CD4-positive, alpha-beta T cell treated with Interleukin-1 beta for 1 hour (primary cell): ENCODE measurements at regions not wholly inside any gene's neighbourhood (a gene's known extent, or its start where the extent isn't known, plus 50 kb on each side); places are given as distances from the start of the nearest gene placed in this dataset.

Experiments
- DNase-seq, 2 donors: peaks; one replicate each; pipeline ENCODE4 v3.0.0-alpha.2; 2020 to 2022

DNA sequence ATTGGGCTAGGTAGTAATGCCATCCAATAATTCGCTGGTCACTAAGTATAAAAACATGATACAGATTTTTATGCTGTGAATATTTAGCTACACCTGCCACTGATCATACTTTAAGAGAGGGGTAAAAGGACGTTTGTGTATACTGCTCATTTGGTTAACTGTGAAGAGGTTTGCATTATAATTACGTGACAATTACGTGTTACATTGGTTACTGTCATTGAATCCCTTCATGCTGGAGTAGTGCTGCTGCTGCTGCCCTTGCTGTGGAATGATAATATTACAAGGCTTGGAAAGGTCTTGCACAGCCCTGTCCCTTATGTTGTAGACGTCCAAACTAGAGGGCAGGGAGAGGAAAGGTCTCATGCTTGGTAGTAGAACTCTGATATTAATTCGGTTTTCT is 312.2 kb upstream of the ATP2B1 start:
- no peak for DNase-seq

DNA sequence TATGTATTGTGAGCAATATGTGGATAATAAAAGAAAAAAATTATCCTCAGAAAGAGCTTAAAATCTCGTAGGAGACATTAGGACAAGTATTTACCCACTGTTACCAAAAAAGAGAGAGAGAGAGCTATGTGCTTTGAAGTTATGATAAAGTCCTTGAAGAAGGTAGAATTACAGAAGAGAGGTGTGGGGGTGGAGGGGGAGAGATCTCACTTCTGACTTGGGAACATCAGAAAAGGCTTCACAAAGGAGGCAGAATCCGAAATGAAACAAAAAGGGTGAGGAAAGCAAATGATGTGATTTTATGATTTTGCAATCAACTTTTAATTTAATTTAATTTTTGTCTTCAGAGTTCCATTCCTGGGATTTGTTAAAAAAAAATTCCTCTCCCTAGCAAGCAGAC is 311.8 kb upstream of the ATP2B1 start:
- no peak for DNase-seq

DNA sequence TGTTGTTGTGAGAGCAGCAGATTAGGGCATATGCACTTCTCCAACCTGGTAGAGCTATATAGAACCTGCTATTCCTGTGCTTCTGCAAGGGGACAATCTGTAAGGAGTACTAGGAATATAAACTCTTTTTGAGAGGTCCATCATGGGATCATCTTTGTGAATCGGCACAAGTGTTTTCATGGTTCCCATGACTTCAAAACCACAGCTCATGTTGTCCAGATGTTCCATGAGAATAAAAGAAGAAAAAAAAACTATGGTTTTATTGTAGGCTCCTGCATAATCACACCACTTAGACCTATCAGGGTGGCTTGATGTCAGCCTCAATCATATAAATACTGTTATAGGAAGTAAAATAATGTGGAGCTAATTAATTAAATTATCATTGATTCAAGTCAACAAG is 311.4 kb upstream of the ATP2B1 start:
- DNase-seq, result no peak

DNA sequence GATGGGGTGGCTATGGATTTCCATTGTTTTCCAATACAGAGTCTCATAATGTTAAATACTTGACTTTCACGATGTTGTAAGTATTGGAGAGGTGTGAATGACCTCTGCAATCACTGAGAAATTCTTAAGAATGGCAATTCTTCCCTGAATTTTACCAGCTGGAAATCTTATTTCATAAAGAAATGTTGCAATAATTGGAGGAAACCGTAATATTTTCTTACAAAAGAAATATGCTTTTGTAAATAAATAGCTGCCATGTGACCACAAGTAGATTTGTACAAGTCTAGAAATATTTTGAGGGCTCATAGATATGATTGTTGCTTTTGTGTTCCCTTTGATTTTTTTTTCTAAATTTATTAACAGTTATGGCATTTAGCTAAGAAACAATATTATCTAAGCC is 308.7 kb upstream of the ATP2B1 start:
- DNase-seq, result no peak

DNA sequence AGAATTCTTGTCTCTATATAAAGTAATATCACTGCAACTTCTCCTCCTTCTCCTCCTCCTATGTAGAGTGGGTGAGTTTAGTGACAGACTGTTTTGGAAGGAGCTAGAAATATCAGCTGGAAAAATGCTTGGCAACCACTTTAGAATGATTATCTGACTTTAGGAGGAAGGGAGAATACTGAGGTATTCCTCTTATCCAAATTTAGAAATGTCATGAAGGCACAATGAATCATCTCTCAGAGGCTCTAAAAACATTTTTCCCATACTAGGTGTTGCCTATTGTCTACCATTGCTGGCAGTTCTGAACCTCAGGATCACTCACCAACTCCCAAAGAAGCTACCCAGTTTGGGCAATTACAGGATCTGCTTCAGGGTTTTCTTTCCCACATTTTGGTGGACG is 306.6 kb upstream of the ATP2B1 start:
- no peak for DNase-seq

GRCh38 chr12:90013409-90013808 is 304.8 kb upstream of the ATP2B1 start:
- peak; percentile 22 to 38 for DNase-seq

DNA sequence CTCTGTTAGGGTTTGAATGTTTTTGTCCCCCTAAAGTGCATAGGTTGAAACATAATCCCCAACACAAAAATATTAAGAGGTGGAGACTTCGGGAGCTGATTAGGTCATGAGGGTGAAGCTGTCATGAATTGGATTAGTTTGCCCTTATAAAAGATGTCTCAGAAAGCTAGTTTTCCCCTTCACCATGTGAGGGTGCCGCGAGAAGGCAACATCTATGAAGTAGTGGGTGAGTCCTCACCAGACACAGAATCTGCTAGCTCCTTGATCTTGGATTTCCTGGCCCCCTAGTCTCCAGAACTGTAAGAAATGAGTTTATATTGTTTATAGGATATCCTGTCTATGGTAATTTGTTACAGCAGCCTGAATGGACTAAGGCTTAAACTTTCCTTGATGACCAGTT is 301.5 kb upstream of the ATP2B1 start:
- DNase-seq, result no peak

GRCh38 chr12:90008277-90008676 is 299.6 kb upstream of the ATP2B1 start:
- no peak for DNase-seq

GRCh38 chr12:90004319-90005074 is 295.9 kb upstream of the ATP2B1 start:
- DNase-seq, result no peak

DNA sequence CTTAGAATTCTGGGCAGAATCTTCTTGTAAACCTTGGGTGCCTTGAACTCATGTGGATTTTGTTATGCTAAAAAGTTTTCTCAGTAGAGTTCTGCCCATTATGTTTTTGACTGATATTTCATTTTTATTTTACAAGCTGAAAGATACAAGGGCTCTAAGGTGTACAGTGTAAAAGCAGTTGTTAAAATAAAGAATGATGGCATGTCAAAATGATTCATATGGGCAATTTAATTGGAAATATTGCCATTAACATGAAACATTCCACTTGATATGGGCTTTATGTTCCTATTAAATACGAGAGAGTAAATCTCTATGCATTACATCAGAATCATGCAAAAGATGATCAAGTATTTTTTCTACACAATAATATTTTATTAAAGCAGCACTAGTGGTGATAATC is 295.1 kb upstream of the ATP2B1 start:
- no peak for DNase-seq

DNA sequence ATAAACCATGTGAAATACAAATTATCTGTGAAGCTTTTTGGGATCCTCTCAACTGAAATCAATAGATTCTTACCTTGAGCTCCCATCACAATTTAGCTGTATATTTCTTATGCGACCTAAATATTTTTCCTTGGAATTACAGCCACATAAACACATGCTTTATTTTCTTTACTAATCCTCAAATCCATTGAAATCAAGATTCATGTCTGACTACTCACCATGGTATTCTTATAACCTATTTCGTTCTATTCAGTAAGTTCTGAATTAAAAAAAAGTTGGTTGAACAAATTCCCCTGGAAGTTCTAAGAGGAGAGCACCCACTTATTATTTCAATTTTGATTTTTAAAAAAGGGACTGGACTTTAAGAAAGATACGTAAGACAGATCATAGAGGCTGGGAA is 292.1 kb upstream of the ATP2B1 start:
- no peak for DNase-seq

DNA sequence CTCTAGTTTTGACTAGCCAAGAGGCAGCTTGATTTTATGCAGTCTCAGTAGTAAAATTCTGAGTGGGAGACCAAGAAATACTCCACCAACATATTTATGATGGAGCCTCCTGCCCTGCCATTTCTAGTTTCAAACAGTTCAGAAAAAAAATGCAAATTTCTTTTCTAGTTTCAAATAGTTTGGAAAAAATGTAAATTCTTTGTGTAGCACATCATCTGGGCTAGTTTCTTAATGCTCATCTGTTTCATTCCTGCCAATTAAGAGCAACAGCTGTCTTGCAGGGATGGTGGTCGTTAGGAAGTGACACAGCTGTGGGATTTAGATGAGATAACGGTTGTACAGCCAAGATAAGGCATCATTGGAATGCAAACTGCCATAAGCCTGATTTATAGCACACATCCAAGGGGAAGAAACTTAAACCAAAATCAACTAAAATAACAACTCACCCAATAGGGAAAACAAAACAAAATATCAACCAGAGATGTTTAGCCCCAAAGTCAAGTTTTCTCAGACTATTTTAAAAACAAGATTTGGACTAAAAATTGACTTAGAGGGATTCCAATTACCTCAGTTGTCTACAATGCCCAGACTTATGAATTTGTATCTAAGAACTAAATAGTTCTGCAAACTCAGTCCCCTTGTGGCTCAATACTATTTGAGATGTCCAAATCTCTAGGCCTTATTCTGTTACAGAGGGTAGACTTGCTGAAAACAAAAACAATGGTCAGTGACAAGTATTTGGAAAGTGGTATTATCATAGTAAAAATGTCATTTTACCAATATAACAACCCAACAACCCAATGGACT is 291.3 kb upstream of the ATP2B1 start:
- no peak for DNase-seq

DNA sequence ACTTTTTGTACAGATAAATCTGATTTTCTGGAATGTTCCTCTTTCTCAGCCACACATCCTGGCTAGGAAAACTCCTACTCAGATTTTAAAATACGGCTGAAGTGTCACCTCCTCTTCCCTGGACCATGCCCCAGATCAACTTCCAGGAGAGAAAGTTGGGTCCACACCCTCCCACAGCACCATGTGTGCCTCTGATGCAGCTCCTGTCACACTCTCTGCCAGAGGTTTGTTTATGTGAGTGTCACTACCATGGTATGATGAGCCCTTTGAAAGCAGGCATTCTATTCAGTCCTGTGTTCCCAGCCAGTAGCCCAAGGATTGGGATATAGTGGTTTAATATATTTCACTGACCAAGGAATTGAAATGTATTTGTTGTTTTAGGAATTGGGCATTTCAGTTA is 287.2 kb upstream of the ATP2B1 start:
- DNase-seq, result no peak

DNA sequence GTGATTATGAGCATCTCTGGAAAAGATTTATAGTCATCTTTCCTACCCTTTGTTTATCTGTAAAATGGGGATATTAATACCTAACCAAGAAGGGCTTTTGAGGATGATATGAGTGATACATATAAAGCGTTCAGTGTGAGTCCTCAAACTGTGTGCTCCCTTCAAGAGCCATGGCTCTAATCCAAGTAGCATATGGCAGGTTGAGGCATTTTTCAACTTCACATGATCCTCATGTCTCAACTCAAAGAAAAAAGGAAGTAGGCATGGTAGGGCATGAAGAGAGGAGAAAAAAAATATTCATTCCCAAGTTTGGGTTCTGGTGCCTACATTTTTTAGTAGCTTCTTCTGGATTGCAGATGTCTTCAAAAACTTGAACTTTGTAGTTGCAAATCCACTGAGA is 286.3 kb upstream of the ATP2B1 start:
- no peak for DNase-seq

DNA sequence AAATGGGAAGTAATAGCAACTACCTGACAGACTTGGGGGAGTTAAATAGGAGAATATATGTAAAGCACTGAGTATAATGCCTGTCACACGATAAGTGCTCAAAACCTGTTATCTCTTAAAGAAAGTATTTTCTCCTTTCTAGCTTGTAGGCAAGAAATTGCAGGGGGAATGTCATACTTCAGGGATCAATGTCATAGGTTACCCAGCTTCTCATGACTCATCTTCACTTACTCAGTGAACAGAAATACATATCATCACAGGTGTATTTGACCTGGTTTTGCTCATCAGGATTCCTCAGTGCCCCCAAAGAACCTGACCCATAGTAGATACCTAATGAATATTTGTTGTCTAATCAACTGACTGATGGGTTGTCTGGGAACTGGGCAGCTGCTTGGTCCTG is 285.0 kb upstream of the ATP2B1 start:
- no peak for DNase-seq

GRCh38 chr12:89992668-89993451 is 284.2 kb upstream of the ATP2B1 start:
- DNase-seq, result no peak

GRCh38 chr12:89991807-89992590 is 283.4 kb upstream of the ATP2B1 start:
- DNase-seq, result no peak

GRCh38 chr12:89988188-89988915 is 279.7 kb upstream of the ATP2B1 start:
- no peak for DNase-seq

GRCh38 chr12:89985935-89986334 is 277.3 kb upstream of the ATP2B1 start:
- DNase-seq, result no peak

DNA sequence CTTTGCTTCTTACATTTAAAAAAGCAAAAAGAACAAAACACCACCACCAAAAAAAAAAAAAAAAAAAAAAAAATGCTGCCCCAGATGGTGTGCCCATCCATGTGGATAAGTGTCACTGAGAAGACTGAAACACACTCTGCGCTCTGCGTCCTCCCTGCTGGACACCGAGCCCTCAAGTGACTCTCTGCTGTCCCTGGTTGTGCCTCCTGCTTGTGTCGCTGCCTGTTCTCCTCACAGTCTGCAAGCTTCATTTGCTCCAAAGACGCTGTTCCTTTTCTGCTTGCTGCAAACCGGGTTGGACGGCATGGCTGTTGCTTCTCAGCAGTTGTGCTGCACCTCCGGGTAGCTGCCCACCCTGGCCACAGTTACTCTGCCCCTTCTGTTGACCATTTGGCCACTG is 276.2 kb upstream of the ATP2B1 start:
- no peak for DNase-seq

- no peak for DNase-seq
Observed at GRCh38 chr12:89983622-89984021, 275.0 kb upstream of the ATP2B1 start.

- peak in 1 of 2 donors; percentile 4 for DNase-seq
Observed at GRCh38 chr12:89980236-89980635, 271.6 kb upstream of the ATP2B1 start.
